GM12878 (cell line): ENCODE measurements at regions not wholly inside any gene's neighbourhood (a gene's known extent, or its start where the extent isn't known, plus 50 kb on each side); places are given as distances from the start of the nearest gene placed in this dataset.

Source experiments
- ATAC-seq: fragments of 200-7000 bp; cut with Tn5 transposase; 3 replicates; pipeline ENCODE4 v1.9.1; 2020; ENCODE audit warnings: mild to moderate bottlenecking, moderate library complexity
- BruUV-seq: library from RNA; stranded (reverse); fragments of 400-500 nt; replicated peaks from 2 replicates; lab custom pipeline; 2021; lab: Mats Ljungman, UMichigan
- CTCF ChIA-PET: fragments of 300-600 bp; sonication (Branson Sonifier 250); formaldehyde crosslinking; extraction: SDS; loops from one replicate; lab custom pipeline; 2021; ENCODE audit warnings: inconsistent platforms; lab: Yijun Ruan, JAX
- POLR2A ChIA-PET: fragments of 350-600 bp; formaldehyde crosslinking; extraction: SDS; loops from one replicate; lab custom pipeline; 2021; ENCODE audit warnings: inconsistent platforms; lab: Charles Lee
- RAD21 ChIA-PET: fragments of 300-600 bp; sonication (Branson Sonifier 250); formaldehyde crosslinking; loops from one replicate; lab custom pipeline; 2023; ENCODE audit warnings: antibody characterized with exemption; ENCODE audit not compliant: unreplicated experiment; lab: Charles Lee
- SMC1A ChIA-PET: fragments of 300-600 bp; sonication (Branson Sonifier 250); formaldehyde crosslinking; loops from one replicate; lab custom pipeline; 2023; ENCODE audit not compliant: unreplicated experiment, uncharacterized antibody; lab: Charles Lee
- DNase-seq: peaks from one replicate; pipeline ENCODE4 v3.0.0-alpha.2; 2011; ENCODE audit warnings: low read depth, low spot score
- FAIRE-seq: peaks from 3 replicates; lab custom pipeline; 2011; peaks lifted over from hg19 to GRCh38; lab: Jason Lieb, UNC
- H2AFZ ChIP-seq: 2 replicates; pipeline ENCODE4 v1.6.0; 2011; ENCODE audit warnings: low read depth, low read length, control low read depth; ENCODE audit not compliant: control insufficient read depth
- H3K27ac ChIP-seq: 2 replicates; pipeline ENCODE4 v1.5.1; 2011; ENCODE audit warnings: control low read depth; ENCODE audit not compliant: control insufficient read depth, insufficient read depth
- H3K27me3 ChIP-seq, 2 experiments: replicated peaks in 1 of 2; 2 replicates each; pipeline versions ENCODE4 v1.6.0 to v1.6.1; 2011; ENCODE audit warnings: low read length in 1 of 2; ENCODE audit not compliant: control insufficient read depth in 2 of 2, insufficient read depth in 2 of 2
- H3K36me3 ChIP-seq, 2 experiments: 2 replicates each; pipeline ENCODE4 v1.5.1; 2011; ENCODE audit warnings: low read length in 1 of 2; ENCODE audit not compliant: control insufficient read depth in 2 of 2, insufficient read depth in 2 of 2
- H3K4me1 ChIP-seq: 2 replicates; pipeline ENCODE4 v1.6.1; 2011; ENCODE audit warnings: mild to moderate bottlenecking, low read length, moderate library complexity, mixed read lengths; ENCODE audit not compliant: control insufficient read depth, insufficient read depth
- H3K4me2 ChIP-seq: 2 replicates; pipeline ENCODE4 v1.6.0; 2011; ENCODE audit warnings: control low read depth; ENCODE audit not compliant: control insufficient read depth, insufficient read depth
- H3K4me3 ChIP-seq: fragments of 200-600 bp; sonication (generic); 2 replicates; pipeline ENCODE4 v1.5.1; 2016
- H3K79me2 ChIP-seq: 2 replicates; pipeline ENCODE4 v1.6.0; 2011; ENCODE audit warnings: low read length; ENCODE audit not compliant: control insufficient read depth, insufficient read depth
- H3K9ac ChIP-seq: 2 replicates; pipeline ENCODE4 v1.8.0; 2011; ENCODE audit warnings: low read length, control low read depth, mixed read lengths; ENCODE audit not compliant: control insufficient read depth, insufficient read depth
- H3K9me3 ChIP-seq: replicated peaks from 3 replicates; pipeline ENCODE4 v1.5.1; 2011; ENCODE audit warnings: mild to moderate bottlenecking, low read length; ENCODE audit not compliant: control insufficient read depth, insufficient read depth
- H4K20me1 ChIP-seq: 2 replicates; pipeline ENCODE4 v1.6.0; 2011; ENCODE audit not compliant: control insufficient read depth, insufficient read depth
- CREB1 ChIP-seq: IDR thresholded peaks from 2 replicates; pipeline ENCODE4 v1.6.1; 2012; ENCODE audit warnings: low read depth, mild to moderate bottlenecking, inconsistent platforms
- HDAC6 ChIP-seq: fragments of 200-600 bp; sonication (generic); IDR thresholded peaks from one replicate; pipeline ENCODE4 v1.8.0; 2017; ENCODE audit warnings: antibody characterized with exemption; ENCODE audit not compliant: unreplicated experiment
- POLR2AphosphoS2 ChIP-seq: IDR thresholded peaks from 2 replicates; pipeline ENCODE4 v1.6.1; 2011; ENCODE audit warnings: low read depth, mild to moderate bottlenecking, low read length, improper control_type of control experiment, moderate library complexity
- RAD21 ChIP-seq: IDR thresholded peaks from 2 replicates; pipeline ENCODE4 v1.6.1; 2011; ENCODE audit warnings: mild to moderate bottlenecking, low read depth, low read length, moderate library complexity; ENCODE audit not compliant: insufficient read depth
- SMAD5 ChIP-seq: IDR thresholded peaks from 2 replicates; pipeline ENCODE4 v1.6.1; 2016; ENCODE audit warnings: antibody characterized with exemption, low read depth
- SMC3 ChIP-seq: IDR thresholded peaks from 2 replicates; pipeline ENCODE4 v1.6.1; 2011; ENCODE audit warnings: low read length, improper control_type of control experiment, borderline replicate concordance
- WRNIP1 ChIP-seq: IDR thresholded peaks from 2 replicates; pipeline ENCODE4 v1.6.1; 2011; ENCODE audit warnings: low read depth, low read length, improper control_type of control experiment, borderline replicate concordance
- ZNF207 ChIP-seq: fragments of 450-650 bp; IDR thresholded peaks from 2 replicates; pipeline ENCODE4 v1.6.1; 2014; ENCODE audit warnings: antibody characterized with exemption, mild to moderate bottlenecking, borderline replicate concordance
- WGBS: methylation state at CpG from one replicate; pipeline ENCODE4 v1.1.6; 2016; ENCODE audit warnings: low lambda C conversion rate; ENCODE audit not compliant: insufficient replicate concordance, insufficient coverage; ENCODE audit errors: missing lambda C conversion rate; 5-methylcytosine and 5-hydroxymethylcytosine counted together
- in situ Hi-C: fragments of 300-500 bp; cut with MboI; formaldehyde crosslinking; loops from 9 replicates; pipeline ENCODE4 v1.14.3; 2018; ENCODE audit warnings: mixed read lengths
- intact Hi-C: fragments of 100-400 bp; cut with micrococcal nuclease; formaldehyde crosslinking; loops from one replicate; pipeline ENCODE4 v1.14.2; 2022; ENCODE audit not compliant: unreplicated experiment
- TF ChIP-seq, protein P1 (sequence below), 3 experiments: IDR thresholded peaks in 2 of 3; conservative IDR thresholded peaks in 1 of 3; 2 replicates each; pipeline ENCODE4 v1.5.1; 2011; ENCODE audit warnings: low read depth in 3 of 3, low read length in 3 of 3, mild to moderate bottlenecking in 3 of 3, control low read depth in 2 of 3, moderate library complexity in 2 of 3, inconsistent platforms in 1 of 3, mixed read lengths in 1 of 3; ENCODE audit not compliant: control insufficient read depth in 2 of 3, insufficient read depth in 1 of 3; ENCODE audit errors: extremely low read depth in 1 of 3
- TF ChIP-seq, protein P2 (sequence below): fragments of 450-650 bp; IDR thresholded peaks from 2 replicates; pipeline ENCODE4 v1.6.1; 2016; ENCODE audit warnings: mild to moderate bottlenecking
- TF ChIP-seq, protein P3 (sequence below): fragments of 450-650 bp; formaldehyde crosslinking; IDR thresholded peaks from 2 replicates; pipeline ENCODE4 v1.4.0; 2022; ENCODE audit warnings: mild to moderate bottlenecking, moderate library complexity

DNA sequence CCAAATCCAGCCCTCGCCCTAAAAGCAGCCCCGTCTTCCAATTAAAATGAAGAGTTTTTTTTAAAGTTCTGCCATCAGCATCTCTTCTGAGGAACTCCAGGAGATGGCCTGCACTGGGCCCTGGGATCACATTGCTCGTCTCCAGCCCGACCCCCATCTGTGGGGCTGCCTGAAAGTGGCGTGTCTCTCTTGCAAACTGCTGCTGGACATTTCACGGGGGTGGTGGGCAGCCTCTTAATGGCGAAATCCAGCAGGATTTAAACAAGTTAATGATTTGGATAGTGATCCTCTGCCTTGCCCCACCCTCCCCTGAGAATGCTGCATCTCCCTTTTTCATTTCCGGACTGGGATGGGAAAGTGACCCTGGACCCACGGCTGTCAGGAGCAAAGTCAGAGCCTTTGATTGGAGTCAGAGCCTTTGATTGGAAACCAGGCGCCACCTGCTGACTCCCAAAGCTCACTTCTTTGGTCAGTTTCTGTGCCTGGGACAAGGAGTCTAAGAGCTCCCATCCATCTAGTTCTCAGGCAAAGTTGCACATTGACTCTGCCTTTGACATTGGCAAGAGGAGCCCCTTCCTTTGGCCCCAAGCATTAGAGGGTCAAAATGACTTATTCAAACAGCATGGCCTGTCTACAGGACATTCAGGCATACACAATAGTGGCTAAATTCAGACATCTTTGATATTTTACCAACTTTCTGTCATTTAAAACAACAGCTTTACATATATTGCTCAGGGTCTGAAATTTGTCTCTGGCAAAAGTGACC lies 155.2 kb downstream of the SH3BP4 start:
- FAIRE-seq (no peak), DNase-seq (no peak), ATAC-seq (no peak)
- no TSS peak for BruUV-seq
- Histone ChIP-seq H3K79me2 (no peaks in the 10 kb centered on the region), H3K27me3 (no peaks in the 10 kb centered on the region), H4K20me1 (no peaks in the 10 kb centered on the region), H3K9ac (no peak overlapping the region), H3K9me3 (no peaks in the 10 kb centered on the region), H3K4me1 (no peaks in the 10 kb centered on the region), H2AFZ (no peak overlapping the region), H3K27ac (no peak overlapping the region), H3K4me3 (no peak overlapping the region), H3K36me3 (no peaks in the 10 kb centered on the region), H3K4me2 (no peak overlapping the region)
- POLR2A ChIA-PET: no interaction called here
- CTCF ChIA-PET: interaction anchor here (0.6 to 1.6 kb wide), 8 partner anchors 10 to 562 kb away, joined by 3 to 7 read pairs (median 3); no protein-coding TSS in a partner anchor
- RAD21 ChIA-PET: no interaction called here
- intact Hi-C loops (loop anchor here (2.0 kb wide), 1 partner anchor 556 kb away; no protein-coding TSS in a partner anchor), in situ Hi-C loops (no loop called here)
- SMC1A ChIA-PET: no interaction called here
- 18% methylated on average over 10 of the region's 10 CpGs for WGBS
- TF ChIP-seq, protein P1, sequence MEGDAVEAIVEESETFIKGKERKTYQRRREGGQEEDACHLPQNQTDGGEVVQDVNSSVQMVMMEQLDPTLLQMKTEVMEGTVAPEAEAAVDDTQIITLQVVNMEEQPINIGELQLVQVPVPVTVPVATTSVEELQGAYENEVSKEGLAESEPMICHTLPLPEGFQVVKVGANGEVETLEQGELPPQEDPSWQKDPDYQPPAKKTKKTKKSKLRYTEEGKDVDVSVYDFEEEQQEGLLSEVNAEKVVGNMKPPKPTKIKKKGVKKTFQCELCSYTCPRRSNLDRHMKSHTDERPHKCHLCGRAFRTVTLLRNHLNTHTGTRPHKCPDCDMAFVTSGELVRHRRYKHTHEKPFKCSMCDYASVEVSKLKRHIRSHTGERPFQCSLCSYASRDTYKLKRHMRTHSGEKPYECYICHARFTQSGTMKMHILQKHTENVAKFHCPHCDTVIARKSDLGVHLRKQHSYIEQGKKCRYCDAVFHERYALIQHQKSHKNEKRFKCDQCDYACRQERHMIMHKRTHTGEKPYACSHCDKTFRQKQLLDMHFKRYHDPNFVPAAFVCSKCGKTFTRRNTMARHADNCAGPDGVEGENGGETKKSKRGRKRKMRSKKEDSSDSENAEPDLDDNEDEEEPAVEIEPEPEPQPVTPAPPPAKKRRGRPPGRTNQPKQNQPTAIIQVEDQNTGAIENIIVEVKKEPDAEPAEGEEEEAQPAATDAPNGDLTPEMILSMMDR (IDR thresholded peaks at IDR 0.05 in 2 of 3, conservative IDR thresholded peaks at IDR 0.05 in 1 of 3; ENCODE audit: control insufficient read depth in 2 of 3, extremely low read depth in 1 of 3, insufficient read depth in 1 of 3, low read depth in 3 of 3, low read length in 3 of 3): peak; percentile 33 to 38 (median 34); a peak in 4 of 6 replicates
- TF ChIP-seq SMAD5: no peak
- peak; percentile 49; the same call in 1 of the 2 replicates for TF ChIP-seq SMC3
- TF ChIP-seq, protein P2, sequence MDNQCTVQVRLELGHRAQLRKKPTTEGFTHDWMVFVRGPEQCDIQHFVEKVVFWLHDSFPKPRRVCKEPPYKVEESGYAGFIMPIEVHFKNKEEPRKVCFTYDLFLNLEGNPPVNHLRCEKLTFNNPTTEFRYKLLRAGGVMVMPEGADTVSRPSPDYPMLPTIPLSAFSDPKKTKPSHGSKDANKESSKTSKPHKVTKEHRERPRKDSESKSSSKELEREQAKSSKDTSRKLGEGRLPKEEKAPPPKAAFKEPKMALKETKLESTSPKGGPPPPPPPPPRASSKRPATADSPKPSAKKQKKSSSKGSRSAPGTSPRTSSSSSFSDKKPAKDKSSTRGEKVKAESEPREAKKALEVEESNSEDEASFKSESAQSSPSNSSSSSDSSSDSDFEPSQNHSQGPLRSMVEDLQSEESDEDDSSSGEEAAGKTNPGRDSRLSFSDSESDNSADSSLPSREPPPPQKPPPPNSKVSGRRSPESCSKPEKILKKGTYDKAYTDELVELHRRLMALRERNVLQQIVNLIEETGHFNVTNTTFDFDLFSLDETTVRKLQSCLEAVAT: no peak
- TF ChIP-seq, protein P3, sequence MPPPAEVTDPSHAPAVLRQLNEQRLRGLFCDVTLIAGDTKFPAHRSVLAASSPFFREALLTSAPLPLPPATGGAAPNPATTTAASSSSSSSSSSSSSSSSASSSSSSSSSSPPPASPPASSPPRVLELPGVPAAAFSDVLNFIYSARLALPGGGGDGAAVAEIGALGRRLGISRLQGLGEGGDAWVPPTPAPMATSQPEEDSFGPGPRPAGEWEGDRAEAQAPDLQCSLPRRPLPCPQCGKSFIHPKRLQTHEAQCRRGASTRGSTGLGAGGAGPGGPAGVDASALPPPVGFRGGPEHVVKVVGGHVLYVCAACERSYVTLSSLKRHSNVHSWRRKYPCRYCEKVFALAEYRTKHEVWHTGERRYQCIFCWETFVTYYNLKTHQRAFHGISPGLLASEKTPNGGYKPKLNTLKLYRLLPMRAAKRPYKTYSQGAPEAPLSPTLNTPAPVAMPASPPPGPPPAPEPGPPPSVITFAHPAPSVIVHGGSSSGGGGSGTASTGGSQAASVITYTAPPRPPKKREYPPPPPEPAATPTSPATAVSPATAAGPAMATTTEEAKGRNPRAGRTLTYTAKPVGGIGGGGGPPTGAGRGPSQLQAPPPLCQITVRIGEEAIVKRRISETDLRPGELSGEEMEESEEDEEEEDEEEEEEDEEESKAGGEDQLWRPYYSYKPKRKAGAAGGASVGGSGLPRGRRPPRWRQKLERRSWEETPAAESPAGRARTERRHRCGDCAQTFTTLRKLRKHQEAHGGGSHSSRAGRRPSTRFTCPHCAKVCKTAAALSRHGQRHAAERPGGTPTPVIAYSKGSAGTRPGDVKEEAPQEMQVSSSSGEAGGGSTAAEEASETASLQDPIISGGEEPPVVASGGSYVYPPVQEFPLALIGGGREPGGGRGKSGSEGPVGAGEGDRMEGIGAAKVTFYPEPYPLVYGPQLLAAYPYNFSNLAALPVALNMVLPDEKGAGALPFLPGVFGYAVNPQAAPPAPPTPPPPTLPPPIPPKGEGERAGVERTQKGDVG (CRISPR knock-in tag): no peak
- no peak for TF ChIP-seq HDAC6
- no peak for TF ChIP-seq ZNF207
- TF ChIP-seq WRNIP1: no peak
- no peak for TF ChIP-seq CREB1
- TF ChIP-seq POLR2AphosphoS2: no peak
- TF ChIP-seq RAD21: peak; percentile 39
